HG03108 (cell line): ENCODE measurements at regions not wholly inside any gene's neighbourhood (a gene's known extent, or its start where the extent isn't known, plus 50 kb on each side); places are given as distances from the start of the nearest gene placed in this dataset.

Experiments
- ATAC-seq: cut with Tn5 transposase; IDR thresholded peaks from one replicate; pipeline ENCODE4 v1.9.1; 2021; ENCODE audit warnings: moderate library complexity; ENCODE audit not compliant: unreplicated experiment

DNA sequence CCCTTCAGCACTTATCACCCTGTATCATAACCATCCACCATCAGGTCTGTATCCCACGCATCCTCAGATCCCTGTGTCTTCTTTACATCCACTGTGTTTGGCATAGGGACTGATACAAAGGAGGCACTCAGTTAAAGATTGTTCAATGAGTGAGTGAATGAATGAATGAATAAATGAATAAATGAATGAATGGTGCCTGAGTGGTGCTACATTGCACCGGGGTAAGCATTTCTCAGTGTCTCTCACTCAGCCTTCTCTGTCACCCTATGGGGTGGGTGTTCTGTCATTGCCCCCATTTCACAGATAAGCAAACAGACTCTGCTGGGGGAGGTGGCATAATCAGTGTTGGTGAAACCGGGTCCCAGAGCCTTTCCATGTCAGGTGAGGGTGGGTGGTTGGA lies 56.6 kb upstream of the ID3 start:
- no peak for ATAC-seq

DNA sequence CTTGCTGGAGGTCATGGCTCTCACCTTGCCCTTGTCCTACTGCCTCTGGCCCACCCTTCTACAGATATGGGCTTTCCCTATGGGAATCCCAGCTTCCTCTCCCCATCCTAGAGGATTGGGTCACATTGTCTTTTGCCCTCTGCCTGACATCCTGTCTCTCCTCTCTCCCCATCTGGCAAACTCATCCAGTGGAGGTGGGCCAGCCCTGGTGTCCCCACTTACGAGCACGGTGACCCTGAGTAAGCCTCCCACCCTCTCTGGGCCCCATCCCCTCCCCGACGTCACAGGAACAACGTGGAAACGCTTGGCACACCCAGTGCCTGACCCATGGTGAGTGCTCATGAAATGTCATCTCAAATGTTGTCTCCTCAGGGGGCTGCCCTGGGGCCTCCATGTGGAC lies 56.1 kb upstream of the ID3 start:
- no peak for ATAC-seq

DNA sequence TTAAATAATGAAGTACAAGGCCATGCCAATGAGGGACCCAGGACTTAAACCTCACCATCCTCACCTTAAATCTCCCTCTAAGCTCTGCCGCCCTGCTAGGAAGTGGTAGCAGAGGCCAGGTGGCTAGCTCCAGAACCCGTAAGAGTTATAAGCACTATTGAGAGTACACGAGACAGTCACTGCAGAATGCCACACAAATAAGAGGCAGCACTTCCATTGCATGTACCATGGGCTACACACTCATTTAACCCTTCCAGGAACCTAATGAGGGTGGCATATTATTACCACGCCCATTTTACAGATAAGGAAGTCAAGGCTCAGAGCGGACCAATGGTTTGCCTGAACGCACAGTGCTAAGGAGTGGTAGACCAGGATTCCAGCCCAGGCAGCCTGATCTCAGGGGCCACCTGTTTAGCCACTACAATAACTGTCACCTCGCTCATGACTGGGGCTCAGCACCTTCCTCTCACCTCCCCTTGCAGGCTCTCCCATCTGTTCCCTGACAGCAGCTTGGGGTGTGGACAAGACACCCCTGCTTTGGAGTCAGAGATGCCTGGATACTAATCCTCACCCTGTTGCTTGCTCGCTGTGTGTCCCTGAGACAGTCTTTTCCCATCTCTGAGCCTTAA lies 54.8 kb upstream of the ID3 start:
- ATAC-seq: no peak

DNA sequence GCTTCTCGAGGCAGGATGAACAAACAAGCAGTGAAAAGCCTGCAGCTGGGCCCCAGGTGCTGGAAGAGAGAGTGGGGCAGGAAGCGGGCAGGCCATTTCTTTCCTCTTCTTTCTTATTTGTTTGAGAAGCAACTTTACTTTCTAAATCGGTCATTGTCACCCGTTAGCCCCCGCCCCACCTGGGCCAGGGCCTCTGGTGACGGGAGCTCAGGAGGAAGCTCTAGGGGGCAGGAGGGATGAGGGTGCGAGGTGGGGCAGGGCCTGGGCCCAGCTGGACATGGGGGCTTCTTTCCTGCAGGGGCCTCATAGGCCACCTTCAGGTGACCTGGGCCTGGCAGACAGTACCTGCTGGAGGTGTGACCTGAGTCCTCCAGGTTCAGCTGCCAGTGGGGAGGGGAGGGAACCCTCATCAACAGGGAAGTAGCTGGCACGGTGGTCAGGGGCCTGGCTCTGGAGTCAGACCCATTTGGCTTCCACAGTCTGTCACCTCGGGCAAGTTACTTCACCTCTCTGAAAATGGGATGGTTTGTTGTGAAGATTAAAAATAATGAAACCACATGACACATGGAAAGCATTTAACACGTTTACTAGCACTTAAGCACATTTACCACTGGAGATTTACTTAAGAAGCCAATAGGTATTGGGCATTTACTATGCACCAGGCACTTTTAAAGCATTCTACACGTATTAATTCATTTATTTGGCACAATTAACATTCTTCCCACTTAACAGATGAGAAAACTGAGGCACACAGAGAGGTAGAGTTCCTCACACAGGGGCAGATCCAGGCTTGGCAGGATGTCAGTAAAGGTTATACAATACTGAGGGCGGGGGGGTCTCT lies 54.1 kb upstream of the ID3 start:
- ATAC-seq: peak; percentile 45

DNA sequence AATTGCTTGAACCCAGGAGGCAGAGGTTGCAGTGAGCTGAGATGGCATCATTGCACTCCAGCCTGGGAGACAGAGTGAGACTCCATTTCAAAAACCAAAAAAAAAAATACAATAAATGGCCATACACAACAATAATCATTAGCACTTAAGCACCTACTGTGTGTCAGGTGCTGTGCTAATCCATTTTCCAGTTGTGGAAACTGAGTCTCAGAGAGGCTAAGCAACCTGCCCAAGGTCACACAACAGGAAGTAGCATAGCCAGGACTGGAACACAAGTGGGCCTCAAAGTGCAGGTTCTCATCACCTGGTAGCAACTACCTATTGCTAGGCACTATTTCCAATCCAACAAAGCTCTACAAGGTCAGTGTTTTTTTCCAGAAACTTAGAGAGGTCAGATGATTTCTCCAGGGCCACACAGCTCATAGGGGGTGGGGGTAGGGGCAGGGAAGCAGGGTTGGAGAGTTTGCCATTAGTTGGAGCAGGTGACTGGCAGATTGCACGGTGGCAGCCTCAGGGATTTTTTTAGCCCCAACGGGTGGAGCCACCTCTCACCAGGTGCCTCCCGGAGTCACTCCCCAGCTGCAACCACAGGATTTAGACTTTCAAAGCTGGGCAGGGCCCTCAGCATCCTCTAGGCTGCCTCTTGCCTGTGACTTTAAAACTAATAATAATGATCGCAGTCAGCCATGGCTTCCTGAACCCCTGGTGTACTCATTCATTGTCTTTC lies 52.5 kb upstream of the ID3 start:
- ATAC-seq: no peak

DNA sequence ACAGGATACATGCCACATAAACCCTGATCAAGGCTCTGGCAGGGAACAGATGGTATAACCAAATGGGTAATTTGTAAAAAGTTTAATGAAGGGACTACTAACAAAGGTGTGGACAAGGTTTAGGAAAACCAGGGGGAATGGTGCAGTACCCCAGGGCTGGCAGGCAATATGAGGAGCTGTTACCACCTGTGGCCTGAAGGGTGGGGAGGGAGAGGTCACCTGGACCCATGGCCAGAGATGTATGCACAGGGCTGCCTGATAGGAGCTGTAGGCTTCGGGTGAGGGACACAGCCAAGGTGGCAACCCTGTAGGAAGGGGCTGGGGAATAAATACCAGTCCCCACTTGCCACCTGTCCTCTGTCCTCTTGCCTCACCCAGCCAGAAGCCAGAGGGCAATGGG lies 51.4 kb upstream of the ID3 start:
- no peak for ATAC-seq

DNA sequence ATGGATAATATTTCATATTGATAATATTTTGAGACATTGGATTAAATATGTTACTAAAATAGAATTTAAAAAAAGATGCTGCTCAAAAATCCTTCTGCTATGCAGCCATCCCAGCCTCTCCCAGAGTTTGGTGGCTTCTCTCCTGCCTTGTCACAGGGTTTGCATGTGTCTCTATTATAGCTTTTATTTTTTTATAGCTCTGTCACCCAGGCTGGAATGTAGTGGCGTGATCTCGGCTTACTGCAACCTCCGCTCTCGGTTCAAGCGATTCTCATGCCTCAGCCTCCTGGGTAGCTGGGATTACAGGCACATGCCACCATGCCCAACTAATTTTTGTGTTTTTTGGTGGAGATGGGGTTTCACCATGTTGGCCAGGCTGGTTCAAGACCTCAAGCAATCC lies 50.7 kb upstream of the ID3 start:
- no peak for ATAC-seq
